ENCODE measurements at regions not wholly inside any gene's neighbourhood (a gene's known extent, or its start where the extent isn't known, plus 50 kb on each side); places are given as distances from the start of the nearest gene placed in this dataset.
"Not testable (repeated sequence)": the region's sequence is repeated elsewhere in the genome, so short reads cannot be mapped to it uniquely, and the experiment has no call there.

- H3K9me3 ChIP-seq (replicated peaks), result no peaks in the 10 kb centered on the region
- TF ChIP-seq CTCF (IDR thresholded peaks at IDR 0.05; ENCODE audit: borderline replicate concordance), result no peak
- H3K36me3 ChIP-seq, result no peaks in the 10 kb centered on the region
- H3K4me1 ChIP-seq, result no peaks in the 10 kb centered on the region
- H3K27me3 ChIP-seq (ENCODE audit: low read depth), result peaks cover 62% of the 10 kb centered on the region
- intact Hi-C loops (cut with micrococcal nuclease), result no loop called here
- no peak overlapping the region for H3K27ac ChIP-seq (replicated peaks)
- no peak for DNase-seq
- no peak overlapping the region for H3K4me3 ChIP-seq
These were observed 72.2 kb upstream of the ALKAL2 start for GRCh38 chr2:360124-360523.

DNA sequence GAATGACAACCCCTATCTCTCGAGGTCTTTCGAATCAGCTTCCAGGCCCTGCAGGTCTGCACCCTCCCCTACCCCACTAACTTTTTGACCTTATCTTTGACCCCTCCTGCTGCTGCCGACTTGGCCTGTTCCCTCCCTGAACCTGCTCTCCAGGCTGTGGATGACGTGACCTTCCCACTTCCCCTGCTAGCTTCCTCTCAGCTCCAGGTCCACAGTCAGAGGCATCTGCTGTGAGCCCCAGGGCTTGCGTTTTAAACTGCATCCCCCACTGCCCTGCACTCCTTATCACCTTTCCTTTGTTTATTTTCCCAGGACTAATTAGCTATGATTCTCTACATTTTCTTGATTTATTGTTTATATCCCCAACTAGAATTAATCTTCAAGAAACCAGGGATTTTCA is 71.2 kb upstream of the ALKAL2 start:
- intact Hi-C loops (cut with micrococcal nuclease), result no loop called here
- no peaks in the 10 kb centered on the region for H3K9me3 ChIP-seq (replicated peaks)
- peaks cover 63% of the 10 kb centered on the region for H3K27me3 ChIP-seq (ENCODE audit: low read depth)
- no peak overlapping the region for H3K4me3 ChIP-seq
- DNase-seq, result no peak
- H3K27ac ChIP-seq (replicated peaks), result no peak overlapping the region
- TF ChIP-seq CTCF (IDR thresholded peaks at IDR 0.05; ENCODE audit: borderline replicate concordance), result no peak
- no peaks in the 10 kb centered on the region for H3K36me3 ChIP-seq
- H3K4me1 ChIP-seq, result no peaks in the 10 kb centered on the region

DNA sequence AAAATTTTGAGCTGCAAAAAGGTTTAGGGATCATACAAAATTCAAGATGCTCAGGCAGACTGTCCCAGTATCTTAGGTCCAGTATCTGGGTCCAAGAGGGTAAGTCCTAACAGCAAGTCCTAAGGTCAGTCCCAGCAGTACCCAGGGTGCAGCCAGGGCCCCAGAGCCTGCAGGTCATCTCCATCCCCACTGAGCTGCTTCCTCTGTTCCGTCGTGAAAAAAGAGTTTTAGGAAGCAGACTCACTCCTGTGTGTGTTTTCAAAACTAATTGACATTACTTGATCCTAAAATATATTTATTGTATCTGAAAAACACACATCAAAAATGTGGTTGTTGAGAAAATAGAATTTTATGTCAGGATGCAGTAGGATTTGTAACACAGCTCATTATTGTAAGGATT is 69.9 kb upstream of the ALKAL2 start:
- no peak for TF ChIP-seq CTCF (IDR thresholded peaks at IDR 0.05; ENCODE audit: borderline replicate concordance)
- Histone ChIP-seq H3K4me1 (no peaks in the 10 kb centered on the region), H3K9me3 (replicated peaks) (no peaks in the 10 kb centered on the region), H3K36me3 (no peaks in the 10 kb centered on the region), H3K4me3 (no peak overlapping the region), H3K27me3 (ENCODE audit: low read depth) (peaks cover 65% of the 10 kb centered on the region), H3K27ac (replicated peaks) (no peak overlapping the region)
- no peak for DNase-seq
- intact Hi-C loops (cut with micrococcal nuclease), result no loop called here

GRCh38 chr2:356304-356703 is 68.4 kb upstream of the ALKAL2 start:
- H3K27ac ChIP-seq (replicated peaks); H3K4me3 ChIP-seq; intact Hi-C loops (cut with micrococcal nuclease): not testable (repeated sequence)

GRCh38 chr2:355773-356172 is 67.9 kb upstream of the ALKAL2 start:
- Histone ChIP-seq H3K9me3 (replicated peaks) (no peaks in the 10 kb centered on the region), H3K27ac (replicated peaks) (no peak overlapping the region), H3K36me3 (no peaks in the 10 kb centered on the region), H3K27me3 (ENCODE audit: low read depth) (peaks cover 72% of the 10 kb centered on the region), H3K4me3 (no peak overlapping the region), H3K4me1 (no peaks in the 10 kb centered on the region)
- no peak for TF ChIP-seq CTCF (IDR thresholded peaks at IDR 0.05; ENCODE audit: borderline replicate concordance)
- DNase-seq, result no peak
- intact Hi-C loops (cut with micrococcal nuclease), result no loop called here

More at GRCh38 chr2:356304-356703, 68.4 kb upstream of the ALKAL2 start:
- DNase-seq; H3K9me3 ChIP-seq (replicated peaks); H3K36me3 ChIP-seq; H3K4me1 ChIP-seq: not testable (repeated sequence)
- peaks cover 72% of the 10 kb centered on the region for H3K27me3 ChIP-seq (ENCODE audit: low read depth)

DNA sequence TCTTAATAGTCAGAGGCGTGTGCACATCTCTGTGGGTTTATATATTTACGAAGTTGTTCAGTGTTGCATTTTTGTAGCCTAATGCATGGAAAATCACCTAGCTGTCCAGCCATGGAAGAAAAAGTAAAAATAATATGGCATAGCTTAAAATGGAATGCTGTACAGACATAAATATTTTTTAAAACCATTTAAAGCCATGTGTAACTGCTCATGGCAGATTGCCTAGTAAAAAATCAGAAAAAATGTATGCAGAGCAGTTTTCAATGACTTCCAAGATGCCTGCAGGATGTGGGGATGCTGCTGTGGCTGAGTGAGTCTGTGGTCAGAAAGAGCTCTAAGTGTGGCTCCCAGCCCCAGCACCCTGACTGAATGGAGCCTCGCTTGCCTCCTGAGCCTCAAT is 64.8 kb upstream of the ALKAL2 start:
- intact Hi-C loops (cut with micrococcal nuclease), result no loop called here
- H3K27ac ChIP-seq (replicated peaks), result no peak overlapping the region
- no peak for TF ChIP-seq CTCF (IDR thresholded peaks at IDR 0.05; ENCODE audit: borderline replicate concordance)
- no peaks in the 10 kb centered on the region for H3K36me3 ChIP-seq
- no peak for DNase-seq
- H3K9me3 ChIP-seq (replicated peaks), result no peaks in the 10 kb centered on the region
- peaks cover 63% of the 10 kb centered on the region for H3K27me3 ChIP-seq (ENCODE audit: low read depth)
- no peaks in the 10 kb centered on the region for H3K4me1 ChIP-seq
- H3K4me3 ChIP-seq, result no peak overlapping the region

All from left ventricle myocardium inferior (tissue), 1 donor.